BJ (cell line): ENCODE measurements at regions not wholly inside any gene's neighbourhood (a gene's known extent, or its start where the extent isn't known, plus 50 kb on each side); places are given as distances from the start of the nearest gene placed in this dataset.

Experiments used
- CTCF ChIA-PET: fragments of 350-600 bp; formaldehyde crosslinking; extraction: SDS; loops from one replicate; lab custom pipeline; 2021; ENCODE audit warnings: antibody characterized with exemption, inconsistent platforms; lab: Yijun Ruan, JAX
- POLR2A ChIA-PET: fragments of 300-600 bp; sonication (Branson Sonifier 250); formaldehyde crosslinking; extraction: SDS; loops from one replicate; lab custom pipeline; 2021; ENCODE audit warnings: antibody characterized with exemption; lab: Charles Lee
- DNase-seq: peaks from one replicate; pipeline ENCODE4 v3.0.0-alpha.2; 2011; ENCODE audit warnings: low read depth
- H3K27me3 ChIP-seq: 2 replicates; pipeline ENCODE4 v1.6.0; 2011; ENCODE audit warnings: low read length; ENCODE audit not compliant: control insufficient read depth, insufficient read depth
- H3K36me3 ChIP-seq: 2 replicates; pipeline ENCODE4 v1.5.1; 2011; ENCODE audit warnings: low read length; ENCODE audit not compliant: control insufficient read depth, insufficient read depth
- H3K4me3 ChIP-seq: 2 replicates; pipeline ENCODE4 v1.5.1; 2011; ENCODE audit warnings: low read depth, mild to moderate bottlenecking, control low read depth, low read length
- CTCF ChIP-seq: IDR thresholded peaks from 2 replicates; pipeline ENCODE4 v1.5.1; 2011; ENCODE audit warnings: low read depth, mild to moderate bottlenecking, control low read depth, inconsistent platforms, low read length, moderate library complexity; ENCODE audit not compliant: insufficient read depth

- H3K4me3 ChIP-seq, result no peak overlapping the region
- no peak for DNase-seq
- ChIA-PET POLR2A (no interaction called here), CTCF (interaction anchor here (1.0 kb wide), 1 partner anchor 24 kb away, joined by 3 read pairs; no protein-coding TSS in a partner anchor)
- TF ChIP-seq CTCF, result no peak
- no peaks in the 10 kb centered on the region for H3K27me3 ChIP-seq
- H3K36me3 ChIP-seq, result no peaks in the 10 kb centered on the region
These were observed 170.5 kb upstream of the CAMK1G start for GRCh38 chr1:209413062-209413461.

- ChIA-PET CTCF (interaction anchor here (1.1 kb wide), 1 partner anchor 60 kb away, joined by 3 read pairs; no protein-coding TSS in a partner anchor), POLR2A (no interaction called here)
- no peak for DNase-seq
- no peaks in the 10 kb centered on the region for H3K36me3 ChIP-seq
- H3K4me3 ChIP-seq, result no peak overlapping the region
- H3K27me3 ChIP-seq, result no peaks in the 10 kb centered on the region; the same call in 1 of the 2 replicates
- no peak for TF ChIP-seq CTCF
These were observed 168.6 kb upstream of the CAMK1G start for GRCh38 chr1:209414803-209415329.

GRCh38 chr1:209416039-209416438 lies 167.5 kb upstream of the CAMK1G start:
- DNase-seq, result no peak
- H3K27me3 ChIP-seq, result no peaks in the 10 kb centered on the region; the same call in 1 of the 2 replicates
- CTCF ChIA-PET, result interaction anchor here (0.7 kb wide), 1 partner anchor 9 kb away, joined by 3 read pairs; no protein-coding TSS in a partner anchor
- no peak for TF ChIP-seq CTCF
- POLR2A ChIA-PET, result no interaction called here
- H3K4me3 ChIP-seq, result no peak overlapping the region
- H3K36me3 ChIP-seq, result no peaks in the 10 kb centered on the region

- no peaks in the 10 kb centered on the region; the same call in 1 of the 2 replicates for H3K27me3 ChIP-seq
- H3K4me3 ChIP-seq, result no peak overlapping the region
- TF ChIP-seq CTCF, result no peak
- no peak for DNase-seq
- ChIA-PET POLR2A (no interaction called here), CTCF (interaction anchor here (0.7 to 1.8 kb wide), 3 partner anchors 9 to 18 kb away, joined by 3 to 5 read pairs (median 4); no protein-coding TSS in a partner anchor)
- H3K36me3 ChIP-seq, result no peaks in the 10 kb centered on the region
These were observed 166.8 kb upstream of the CAMK1G start for GRCh38 chr1:209416716-209417115.

- DNase-seq, result no peak
- TF ChIP-seq CTCF, result no peak
- ChIA-PET CTCF (interaction anchor here (1.7 to 1.8 kb wide), 2 partner anchors 10 to 17 kb away, joined by 4 to 5 read pairs; no protein-coding TSS in a partner anchor), POLR2A (no interaction called here)
- Histone ChIP-seq H3K4me3 (no peak overlapping the region), H3K36me3 (no peaks in the 10 kb centered on the region), H3K27me3 (no peaks in the 10 kb centered on the region; the same call in 1 of the 2 replicates)
These were observed 165.8 kb upstream of the CAMK1G start for GRCh38 chr1:209417761-209418160.
